Mesothelial cell of epicardium (in vitro differentiated cells): ENCODE measurements at regions not wholly inside any gene's neighbourhood (a gene's known extent, or its start where the extent isn't known, plus 50 kb on each side); places are given as distances from the start of the nearest gene placed in this dataset.

ENCODE experiments used
- DNase-seq, 2 experiments: peaks; one replicate each; pipeline ENCODE4 v3.0.0; 2021; ENCODE audit warnings: low spot score in 2 of 2; ENCODE audit not compliant: unreplicated experiment in 2 of 2
- H3K27ac Mint-ChIP-seq: 2 replicates; pipeline ENCODE4 v1.8.0; 2021; ENCODE audit warnings: mixed read lengths
- H3K27me3 Mint-ChIP-seq: 2 replicates; pipeline ENCODE4 v1.8.0; 2021; ENCODE audit warnings: low read depth, mixed read lengths
- H3K36me3 Mint-ChIP-seq: 2 replicates; pipeline ENCODE4 v1.8.0; 2021; ENCODE audit warnings: mixed read lengths
- H3K4me1 Mint-ChIP-seq: 2 replicates; pipeline ENCODE4 v1.8.0; 2021; ENCODE audit warnings: mixed read lengths
- H3K4me3 Mint-ChIP-seq: 2 replicates; pipeline ENCODE4 v1.8.0; 2021; ENCODE audit warnings: mild to moderate bottlenecking, moderate library complexity, mixed read lengths
- H3K9me3 Mint-ChIP-seq: 2 replicates; pipeline ENCODE4 v1.8.0; 2021; ENCODE audit warnings: mixed read lengths
- CTCF ChIP-seq: fragments of 200-600 bp; sonication (generic); IDR thresholded peaks from one replicate; pipeline ENCODE4 v1.5.0; 2021; ENCODE audit warnings: antibody characterized with exemption; ENCODE audit not compliant: unreplicated experiment

GRCh38 chr18:77359561-77360314 lies 110.1 kb downstream of the GALR1 start:
- no peaks in the 10 kb centered on the region for H3K4me1 Mint-ChIP-seq
- no peak overlapping the region for H3K27ac Mint-ChIP-seq
- H3K9me3 Mint-ChIP-seq: peaks cover 46% of the 10 kb centered on the region
- H3K4me3 Mint-ChIP-seq: no peak overlapping the region
- no peaks in the 10 kb centered on the region for H3K36me3 Mint-ChIP-seq
- no peak for TF ChIP-seq CTCF
- no peak for DNase-seq
- H3K27me3 Mint-ChIP-seq: peaks cover 1% of the 10 kb centered on the region

DNA sequence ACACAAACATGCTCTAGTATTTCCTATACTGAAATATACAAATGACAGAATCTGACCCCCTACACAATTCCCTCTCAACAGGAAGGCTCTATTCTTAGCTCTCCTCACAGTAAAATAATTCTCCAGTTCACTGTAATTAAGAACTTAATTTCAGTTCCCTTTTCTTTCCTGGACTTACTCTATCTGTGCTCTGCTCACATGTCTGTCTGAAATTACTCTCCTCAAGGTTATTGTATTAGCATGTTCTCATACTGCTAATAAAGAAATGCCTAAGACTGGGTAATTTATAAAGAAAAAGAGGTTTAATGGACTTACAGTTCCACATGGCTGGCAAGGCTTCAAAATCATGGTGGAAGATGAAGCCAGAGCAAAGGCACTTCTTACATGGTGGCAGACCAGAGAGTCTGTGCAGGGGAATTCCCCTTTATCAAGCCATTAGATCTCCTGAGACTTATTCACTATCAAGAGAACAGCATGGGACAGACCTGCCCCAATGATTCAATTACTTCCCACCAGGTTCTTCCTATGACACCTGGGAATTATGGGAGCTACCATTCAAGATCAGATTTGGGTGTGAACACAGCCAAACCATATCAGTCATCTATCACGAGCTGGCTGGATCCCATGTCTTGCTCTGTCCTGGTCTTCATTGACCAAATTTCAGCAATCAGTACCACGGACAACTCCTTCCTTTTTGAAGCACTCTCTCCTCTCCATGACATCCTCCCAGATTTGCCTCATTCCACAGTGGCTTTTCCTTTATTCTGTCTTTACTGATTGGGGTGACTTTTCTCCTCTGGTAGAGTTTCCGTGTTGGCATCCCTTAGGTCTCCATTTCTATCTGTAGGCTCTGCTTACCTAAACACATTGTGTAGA lies 110.9 kb downstream of the GALR1 start:
- DNase-seq: no peak
- no peak for TF ChIP-seq CTCF
- Mint-ChIP-seq H3K9me3 (peaks cover 46% of the 10 kb centered on the region), H3K27ac (no peak overlapping the region), H3K27me3 (no peaks in the 10 kb centered on the region), H3K4me1 (no peaks in the 10 kb centered on the region), H3K4me3 (no peak overlapping the region), H3K36me3 (no peaks in the 10 kb centered on the region)

GRCh38 chr18:77361382-77361781 lies 111.7 kb downstream of the GALR1 start:
- H3K27me3 Mint-ChIP-seq: no peaks in the 10 kb centered on the region
- DNase-seq: no peak
- no peaks in the 10 kb centered on the region for H3K4me1 Mint-ChIP-seq
- no peak overlapping the region for H3K4me3 Mint-ChIP-seq
- H3K36me3 Mint-ChIP-seq: no peaks in the 10 kb centered on the region
- H3K27ac Mint-ChIP-seq: no peak overlapping the region
- no peak for TF ChIP-seq CTCF
- peaks cover 46% of the 10 kb centered on the region for H3K9me3 Mint-ChIP-seq

DNA sequence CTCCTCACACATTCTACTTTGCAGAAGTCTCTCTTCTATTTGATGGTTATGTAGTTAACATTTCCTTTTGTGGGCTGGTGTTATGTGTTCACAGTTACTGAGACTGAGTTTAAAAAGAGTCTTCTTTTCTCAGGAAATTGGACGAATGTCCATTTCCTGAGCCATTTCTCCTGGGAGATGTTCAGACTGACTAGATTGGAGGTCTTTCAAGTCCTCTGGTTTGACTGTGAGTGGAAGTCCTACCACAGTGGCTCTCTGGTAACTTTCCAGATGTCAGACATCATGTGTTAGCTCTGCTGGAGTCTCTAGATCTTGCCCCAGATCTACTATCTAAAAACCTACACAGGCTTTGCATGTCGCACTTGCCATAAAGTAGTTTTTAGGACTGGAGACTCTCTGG lies 116.0 kb downstream of the GALR1 start:
- Mint-ChIP-seq H3K9me3 (peaks cover 50% of the 10 kb centered on the region), H3K27me3 (no peaks in the 10 kb centered on the region), H3K27ac (no peak overlapping the region), H3K36me3 (no peaks in the 10 kb centered on the region), H3K4me1 (no peaks in the 10 kb centered on the region), H3K4me3 (no peak overlapping the region)
- no peak for DNase-seq
- no peak for TF ChIP-seq CTCF

DNA sequence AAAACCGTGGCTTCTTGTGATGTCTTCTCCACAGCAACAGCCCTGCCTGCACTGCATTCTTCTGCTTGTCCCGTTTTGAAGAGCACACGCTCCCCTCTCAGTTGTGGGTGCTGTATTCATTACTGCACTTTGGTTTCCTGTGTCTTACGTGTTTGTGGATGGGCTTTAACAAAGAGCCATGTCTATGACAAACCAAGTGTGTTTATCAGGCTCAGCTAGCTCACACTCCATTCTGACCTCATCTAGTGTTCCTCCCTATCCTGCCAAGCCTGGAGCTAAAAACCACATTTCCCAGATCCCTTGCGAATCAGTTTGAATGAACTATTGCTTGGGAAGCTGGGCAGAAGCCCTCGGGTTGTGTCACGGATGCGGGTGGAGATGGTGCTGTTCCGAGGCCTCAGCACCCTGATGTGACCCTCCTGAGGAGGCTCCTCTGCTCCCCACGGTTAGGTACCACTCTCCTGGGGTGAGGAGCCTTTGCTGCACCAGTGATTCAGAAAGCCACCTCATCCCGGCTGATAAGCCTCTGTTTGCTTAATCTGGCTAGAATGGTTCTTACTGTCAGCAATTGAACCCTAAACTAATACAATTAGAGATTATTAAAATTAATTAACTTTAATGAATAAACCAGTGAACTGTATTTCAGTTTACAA lies 116.5 kb downstream of the GALR1 start:
- Mint-ChIP-seq H3K27ac (no peak overlapping the region), H3K36me3 (no peaks in the 10 kb centered on the region), H3K4me3 (no peak overlapping the region), H3K9me3 (peaks cover 45% of the 10 kb centered on the region), H3K4me1 (no peaks in the 10 kb centered on the region), H3K27me3 (no peaks in the 10 kb centered on the region)
- DNase-seq: no peak
- TF ChIP-seq CTCF: no peak
